ENCODE measurements at regions not wholly inside any gene's neighbourhood (a gene's known extent, or its start where the extent isn't known, plus 50 kb on each side); places are given as distances from the start of the nearest gene placed in this dataset.

GRCh38 chr13:105442949-105443699, 1092.3 kb downstream of the EFNB2 start (continued):
- no peak for TF ChIP-seq TAF7 (optimal IDR thresholded peaks at IDR 0.05; ENCODE audit: borderline replicate concordance, low read depth, low read length)
- TF ChIP-seq, protein P1, sequence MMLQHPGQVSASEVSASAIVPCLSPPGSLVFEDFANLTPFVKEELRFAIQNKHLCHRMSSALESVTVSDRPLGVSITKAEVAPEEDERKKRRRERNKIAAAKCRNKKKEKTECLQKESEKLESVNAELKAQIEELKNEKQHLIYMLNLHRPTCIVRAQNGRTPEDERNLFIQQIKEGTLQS (IDR thresholded peaks at IDR 0.05; ENCODE audit: insufficient read depth, low read depth, low read length) = no peak
- no peak for TF ChIP-seq NANOG (IDR thresholded peaks at IDR 0.05; ENCODE audit: insufficient read depth, low read depth, low read length, poor library complexity, severe bottlenecking)
- no peak for TF ChIP-seq CHD7 (IDR thresholded peaks at IDR 0.05; ENCODE audit: insufficient replicate concordance, low read length)
- TF ChIP-seq TEAD4 (IDR thresholded peaks at IDR 0.05; ENCODE audit: low read depth, low read length) = no peak
- no peak for TF ChIP-seq MAFK (IDR thresholded peaks at IDR 0.05; ENCODE audit: low read depth, low read length)
- TF ChIP-seq CREB1 (IDR thresholded peaks at IDR 0.05) = no peak
